ENCODE measurements at regions not wholly inside any gene's neighbourhood (a gene's known extent, or its start where the extent isn't known, plus 50 kb on each side); places are given as distances from the start of the nearest gene placed in this dataset.

GRCh38 chr1:199046618-199047017 lies 407.8 kb downstream of the PTPRC start:
- Histone ChIP-seq H3K4me1 (ENCODE audit: control insufficient read depth, insufficient read depth, low read length) (no peaks in the 10 kb centered on the region), H3K27me3 (ENCODE audit: control insufficient read depth, insufficient read depth, low read length, poor library complexity, severe bottlenecking) (no peaks in the 10 kb centered on the region), H3K4me3 (ENCODE audit: insufficient read depth, low read depth, low read length) (no peak overlapping the region), H3K36me3 (ENCODE audit: control insufficient read depth, insufficient read depth, low read length) (no peaks in the 10 kb centered on the region), H3K27ac (ENCODE audit: insufficient read depth, low read depth, low read length, poor library complexity, severe bottlenecking) (no peak overlapping the region), H3K9me3 (ENCODE audit: control insufficient read depth, low read length) (no peaks in the 10 kb centered on the region)
- WGBS, 2 experiments = 95 to 100% methylated on average over 1 of the region's 1 CpG

- H3K27me3 ChIP-seq (ENCODE audit: control insufficient read depth, insufficient read depth, low read length, poor library complexity, severe bottlenecking) = no peaks in the 10 kb centered on the region
- H3K27ac ChIP-seq (ENCODE audit: insufficient read depth, low read depth, low read length, poor library complexity, severe bottlenecking) = no peak overlapping the region
- no peaks in the 10 kb centered on the region for H3K9me3 ChIP-seq (ENCODE audit: control insufficient read depth, low read length)
- 95 to 96% methylated on average over 1 of the region's 1 CpG for WGBS, 2 experiments
- H3K36me3 ChIP-seq (ENCODE audit: control insufficient read depth, insufficient read depth, low read length) = no peaks in the 10 kb centered on the region
- no peak overlapping the region for H3K4me3 ChIP-seq (ENCODE audit: insufficient read depth, low read depth, low read length)
- H3K4me1 ChIP-seq (ENCODE audit: control insufficient read depth, insufficient read depth, low read length) = no peaks in the 10 kb centered on the region
These were observed 415.9 kb downstream of the PTPRC start for GRCh38 chr1:199054694-199055093.

- Histone ChIP-seq H3K27me3 (ENCODE audit: control insufficient read depth, insufficient read depth, low read length, poor library complexity, severe bottlenecking) (no peaks in the 10 kb centered on the region), H3K4me3 (ENCODE audit: insufficient read depth, low read depth, low read length) (no peak overlapping the region), H3K27ac (ENCODE audit: insufficient read depth, low read depth, low read length, poor library complexity, severe bottlenecking) (no peak overlapping the region), H3K36me3 (ENCODE audit: control insufficient read depth, insufficient read depth, low read length) (no peaks in the 10 kb centered on the region), H3K9me3 (ENCODE audit: control insufficient read depth, low read length) (no peaks in the 10 kb centered on the region), H3K4me1 (ENCODE audit: control insufficient read depth, insufficient read depth, low read length) (no peaks in the 10 kb centered on the region)
- 100% methylated on average over 1 of the region's 1 CpG for WGBS, 2 experiments
These were observed 418.5 kb downstream of the PTPRC start for GRCh38 chr1:199057322-199057721.

GRCh38 chr1:199058281-199058680 lies 419.4 kb downstream of the PTPRC start:
- H3K4me3 ChIP-seq (ENCODE audit: insufficient read depth, low read depth, low read length) = no peak overlapping the region

GRCh38 chr1:199064971-199065370 lies 426.1 kb downstream of the PTPRC start:
- H3K36me3 ChIP-seq (ENCODE audit: control insufficient read depth, insufficient read depth, low read length) = no peaks in the 10 kb centered on the region
- 98 to 99% methylated on average over 1 of the region's 1 CpG for WGBS, 2 experiments
- no peaks in the 10 kb centered on the region for H3K9me3 ChIP-seq (ENCODE audit: control insufficient read depth, low read length)
- no peaks in the 10 kb centered on the region for H3K4me1 ChIP-seq (ENCODE audit: control insufficient read depth, insufficient read depth, low read length)
- no peaks in the 10 kb centered on the region for H3K27me3 ChIP-seq (ENCODE audit: control insufficient read depth, insufficient read depth, low read length, poor library complexity, severe bottlenecking)
- no peak overlapping the region for H3K27ac ChIP-seq (ENCODE audit: insufficient read depth, low read depth, low read length, poor library complexity, severe bottlenecking)
- no peak overlapping the region for H3K4me3 ChIP-seq (ENCODE audit: insufficient read depth, low read depth, low read length)

More at GRCh38 chr1:199058281-199058680, 419.4 kb downstream of the PTPRC start:
- H3K27ac ChIP-seq (ENCODE audit: insufficient read depth, low read depth, low read length, poor library complexity, severe bottlenecking) = no peak overlapping the region
- no peaks in the 10 kb centered on the region for H3K27me3 ChIP-seq (ENCODE audit: control insufficient read depth, insufficient read depth, low read length, poor library complexity, severe bottlenecking)
- WGBS, 2 experiments = 73 to 76% methylated on average over 2 to 3 of the region's 4 CpGs
- no peaks in the 10 kb centered on the region for H3K9me3 ChIP-seq (ENCODE audit: control insufficient read depth, low read length)
- no peaks in the 10 kb centered on the region for H3K4me1 ChIP-seq (ENCODE audit: control insufficient read depth, insufficient read depth, low read length)
- no peaks in the 10 kb centered on the region for H3K36me3 ChIP-seq (ENCODE audit: control insufficient read depth, insufficient read depth, low read length)

- Histone ChIP-seq H3K4me3 (ENCODE audit: insufficient read depth, low read depth, low read length) (no peak overlapping the region), H3K9me3 (ENCODE audit: control insufficient read depth, low read length) (no peaks in the 10 kb centered on the region), H3K36me3 (ENCODE audit: control insufficient read depth, insufficient read depth, low read length) (no peaks in the 10 kb centered on the region), H3K27me3 (ENCODE audit: control insufficient read depth, insufficient read depth, low read length, poor library complexity, severe bottlenecking) (no peaks in the 10 kb centered on the region), H3K4me1 (ENCODE audit: control insufficient read depth, insufficient read depth, low read length) (no peaks in the 10 kb centered on the region), H3K27ac (ENCODE audit: insufficient read depth, low read depth, low read length, poor library complexity, severe bottlenecking) (no peak overlapping the region)
- WGBS, 2 experiments = 100% methylated on average over 2 of the region's 2 CpGs; no CpG with 5 or more reads in 1 of the 2 experiments
These were observed 428.6 kb downstream of the PTPRC start for GRCh38 chr1:199067483-199067882.

GRCh38 chr1:199071080-199071479 lies 432.2 kb downstream of the PTPRC start:
- H3K9me3 ChIP-seq (ENCODE audit: control insufficient read depth, low read length) = no peaks in the 10 kb centered on the region
- no peaks in the 10 kb centered on the region for H3K4me1 ChIP-seq (ENCODE audit: control insufficient read depth, insufficient read depth, low read length)
- no peaks in the 10 kb centered on the region for H3K36me3 ChIP-seq (ENCODE audit: control insufficient read depth, insufficient read depth, low read length)
- no peak overlapping the region for H3K27ac ChIP-seq (ENCODE audit: insufficient read depth, low read depth, low read length, poor library complexity, severe bottlenecking)
- H3K4me3 ChIP-seq (ENCODE audit: insufficient read depth, low read depth, low read length) = no peak overlapping the region
- 93 to 94% methylated on average over 2 of the region's 2 CpGs for WGBS, 2 experiments
- no peaks in the 10 kb centered on the region for H3K27me3 ChIP-seq (ENCODE audit: control insufficient read depth, insufficient read depth, low read length, poor library complexity, severe bottlenecking)

GRCh38 chr1:199073166-199073565 lies 434.3 kb downstream of the PTPRC start:
- Histone ChIP-seq H3K4me1 (ENCODE audit: control insufficient read depth, insufficient read depth, low read length) (no peaks in the 10 kb centered on the region), H3K36me3 (ENCODE audit: control insufficient read depth, insufficient read depth, low read length) (no peaks in the 10 kb centered on the region), H3K9me3 (ENCODE audit: control insufficient read depth, low read length) (no peaks in the 10 kb centered on the region), H3K27ac (ENCODE audit: insufficient read depth, low read depth, low read length, poor library complexity, severe bottlenecking) (no peak overlapping the region), H3K4me3 (ENCODE audit: insufficient read depth, low read depth, low read length) (no peak overlapping the region), H3K27me3 (ENCODE audit: control insufficient read depth, insufficient read depth, low read length, poor library complexity, severe bottlenecking) (no peaks in the 10 kb centered on the region)
- WGBS, 2 experiments = 100% methylated on average over 1 of the region's 1 CpG; no CpG with 5 or more reads in 1 of the 2 experiments

GRCh38 chr1:199075792-199076191 lies 437.0 kb downstream of the PTPRC start:
- Histone ChIP-seq H3K27me3 (ENCODE audit: control insufficient read depth, insufficient read depth, low read length, poor library complexity, severe bottlenecking) (no peaks in the 10 kb centered on the region), H3K4me1 (ENCODE audit: control insufficient read depth, insufficient read depth, low read length) (no peaks in the 10 kb centered on the region), H3K4me3 (ENCODE audit: insufficient read depth, low read depth, low read length) (no peak overlapping the region), H3K36me3 (ENCODE audit: control insufficient read depth, insufficient read depth, low read length) (no peaks in the 10 kb centered on the region), H3K27ac (ENCODE audit: insufficient read depth, low read depth, low read length, poor library complexity, severe bottlenecking) (no peak overlapping the region), H3K9me3 (ENCODE audit: control insufficient read depth, low read length) (no peaks in the 10 kb centered on the region)
- WGBS, 2 experiments = 90 to 98% methylated on average over 2 of the region's 2 CpGs

GRCh38 chr1:199079994-199080393 lies 441.2 kb downstream of the PTPRC start:
- Histone ChIP-seq H3K27ac (ENCODE audit: insufficient read depth, low read depth, low read length, poor library complexity, severe bottlenecking) (no peak overlapping the region), H3K4me3 (ENCODE audit: insufficient read depth, low read depth, low read length) (no peak overlapping the region), H3K36me3 (ENCODE audit: control insufficient read depth, insufficient read depth, low read length) (no peaks in the 10 kb centered on the region), H3K9me3 (ENCODE audit: control insufficient read depth, low read length) (no peaks in the 10 kb centered on the region), H3K27me3 (ENCODE audit: control insufficient read depth, insufficient read depth, low read length, poor library complexity, severe bottlenecking) (no peaks in the 10 kb centered on the region), H3K4me1 (ENCODE audit: control insufficient read depth, insufficient read depth, low read length) (no peaks in the 10 kb centered on the region)
- WGBS, 2 experiments = 84 to 89% methylated on average over 1 of the region's 1 CpG

GRCh38 chr1:199081739-199082138 lies 442.9 kb downstream of the PTPRC start:
- Histone ChIP-seq H3K27me3 (ENCODE audit: control insufficient read depth, insufficient read depth, low read length, poor library complexity, severe bottlenecking) (no peaks in the 10 kb centered on the region), H3K27ac (ENCODE audit: insufficient read depth, low read depth, low read length, poor library complexity, severe bottlenecking) (no peak overlapping the region), H3K9me3 (ENCODE audit: control insufficient read depth, low read length) (no peaks in the 10 kb centered on the region), H3K4me1 (ENCODE audit: control insufficient read depth, insufficient read depth, low read length) (no peaks in the 10 kb centered on the region), H3K36me3 (ENCODE audit: control insufficient read depth, insufficient read depth, low read length) (no peaks in the 10 kb centered on the region), H3K4me3 (ENCODE audit: insufficient read depth, low read depth, low read length) (no peak overlapping the region)

All from ectodermal cell (in vitro differentiated cells).